ENCODE measurements at regions not wholly inside any gene's neighbourhood (a gene's known extent, or its start where the extent isn't known, plus 50 kb on each side); places are given as distances from the start of the nearest gene placed in this dataset.

DNA sequence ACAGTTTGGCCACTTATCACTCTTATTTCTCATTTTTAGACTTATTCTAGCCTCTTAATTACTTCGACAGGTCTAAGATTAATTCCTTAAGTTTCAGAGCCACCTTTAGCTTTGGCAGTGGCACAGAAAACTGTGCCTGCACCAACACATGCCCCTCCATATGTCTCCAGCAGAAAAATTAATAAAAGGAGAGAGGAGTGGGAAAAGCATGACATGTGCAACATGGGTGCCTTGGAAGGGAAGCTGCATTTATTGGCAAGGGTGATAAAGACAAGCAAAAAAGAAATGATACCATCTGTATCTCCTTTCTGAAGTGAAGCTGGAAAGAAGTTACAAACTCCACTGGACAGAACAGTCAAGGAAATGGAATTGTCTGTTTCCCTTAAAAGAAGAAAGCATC lies 121.7 kb upstream of the CFAP20DC start:
- TF ChIP-seq POLR2A (IDR thresholded peaks at IDR 0.05; ENCODE audit: low read depth, low read length) (no peak), POLR2AphosphoS5 (IDR thresholded peaks at IDR 0.05; ENCODE audit: low read depth, low read length) (no peak), TAF1 (IDR thresholded peaks at IDR 0.05; ENCODE audit: borderline replicate concordance, low read depth, low read length) (no peak)

All from GM12892 (cell line).